IMR-90 (cell line): ENCODE measurements at regions not wholly inside any gene's neighbourhood (a gene's known extent, or its start where the extent isn't known, plus 50 kb on each side); places are given as distances from the start of the nearest gene placed in this dataset.

Source experiments
- ATAC-seq: fragments of 200-7000 bp; cut with Tn5 transposase; 2 replicates; pipeline ENCODE4 v1.9.1; 2020; ENCODE audit warnings: low read depth, mild to moderate bottlenecking, moderate library complexity
- BruUV-seq: library from RNA; stranded (reverse); fragments of 400-500 nt; replicated peaks from 2 replicates; lab custom pipeline; 2021; lab: Mats Ljungman, UMichigan
- CTCF ChIA-PET: fragments of 300-600 bp; formaldehyde crosslinking; extraction: SDS; loops from one replicate; lab custom pipeline; 2021; ENCODE audit warnings: antibody characterized with exemption; lab: Yijun Ruan, JAX
- POLR2A ChIA-PET: fragments of 300-600 bp; sonication (Branson Sonifier 250); formaldehyde crosslinking; loops from one replicate; lab custom pipeline; 2022; ENCODE audit warnings: antibody characterized with exemption; ENCODE audit not compliant: unreplicated experiment; lab: Charles Lee
- DNase-seq: peaks from one replicate; pipeline ENCODE4 v3.0.0; 2013
- H2AFZ ChIP-seq: replicated peaks from 2 replicates; pipeline ENCODE3; 2013; ENCODE audit warnings: low read length, mild to moderate bottlenecking; ENCODE audit not compliant: poor library complexity
- H2AK5ac ChIP-seq: 2 replicates; pipeline ENCODE4 v1.6.1; 2013; ENCODE audit warnings: low read depth, low read length, inconsistent platforms
- H2AK9ac ChIP-seq: replicated peaks from 2 replicates; pipeline ENCODE3; 2013; ENCODE audit warnings: mild to moderate bottlenecking, low read depth, low read length, moderate library complexity; ENCODE audit not compliant: poor library complexity
- H2BK120ac ChIP-seq: 2 replicates; pipeline ENCODE4 v1.6.1; 2013; ENCODE audit warnings: low read depth, low read length, inconsistent platforms
- H2BK15ac ChIP-seq: 3 replicates; pipeline ENCODE4 v1.6.1; 2013; ENCODE audit warnings: low read depth, low read length, inconsistent platforms
- H2BK20ac ChIP-seq: 2 replicates; pipeline ENCODE4 v1.6.1; 2013; ENCODE audit warnings: low read depth, mild to moderate bottlenecking, inconsistent platforms, low read length, moderate library complexity
- H2BK5ac ChIP-seq: 2 replicates; pipeline ENCODE4 v1.6.1; 2013; ENCODE audit warnings: mild to moderate bottlenecking, low read depth, low read length, inconsistent platforms; ENCODE audit not compliant: poor library complexity, severe bottlenecking
- H3K14ac ChIP-seq: replicated peaks from 2 replicates; pipeline ENCODE4 v1.6.1; 2013; ENCODE audit warnings: low read depth, low read length, inconsistent platforms
- H3K18ac ChIP-seq: 2 replicates; pipeline ENCODE4 v1.6.1; 2013; ENCODE audit warnings: low read depth, low read length, control low read depth
- H3K23ac ChIP-seq: 2 replicates; pipeline ENCODE4 v1.6.1; 2013; ENCODE audit warnings: low read depth, low read length, inconsistent platforms
- H3K27ac ChIP-seq: 2 replicates; pipeline ENCODE4 v1.5.1; 2013; ENCODE audit warnings: mild to moderate bottlenecking, control low read depth, low read length; ENCODE audit not compliant: insufficient read depth
- H3K27me3 ChIP-seq: 2 replicates; pipeline ENCODE4 v1.6.1; 2013; ENCODE audit warnings: low read length; ENCODE audit not compliant: control insufficient read depth, insufficient read depth
- H3K36me3 ChIP-seq: 2 replicates; pipeline ENCODE4 v1.6.1; 2013; ENCODE audit warnings: low read length, mixed read lengths; ENCODE audit not compliant: control insufficient read depth, insufficient read depth
- H3K4ac ChIP-seq: 2 replicates; pipeline ENCODE4 v1.6.1; 2013; ENCODE audit warnings: low read depth, low read length, inconsistent platforms
- H3K4me1 ChIP-seq: 2 replicates; pipeline ENCODE4 v1.6.1; 2013; ENCODE audit warnings: low read length, mixed read lengths; ENCODE audit not compliant: control insufficient read depth, insufficient read depth
- H3K4me2 ChIP-seq: 2 replicates; pipeline ENCODE4 v1.6.1; 2013; ENCODE audit warnings: low read depth, mild to moderate bottlenecking, control low read depth, low read length, moderate library complexity
- H3K4me3 ChIP-seq: 2 replicates; pipeline ENCODE4 v1.5.1; 2013; ENCODE audit warnings: low read depth, mild to moderate bottlenecking, control low read depth, low read length, moderate library complexity; ENCODE audit not compliant: insufficient read depth
- H3K56ac ChIP-seq: 2 replicates; pipeline ENCODE4 v1.6.1; 2013; ENCODE audit warnings: low read length, inconsistent platforms; ENCODE audit not compliant: insufficient read depth; ENCODE audit errors: extremely low read depth
- H3K79me1 ChIP-seq, 2 experiments: 2 replicates each; pipeline ENCODE4 v1.6.1; 2013; ENCODE audit warnings: low read length in 2 of 2, inconsistent platforms in 1 of 2, low read depth in 1 of 2
- H3K9ac ChIP-seq: 2 replicates; pipeline ENCODE4 v1.6.1; 2013; ENCODE audit warnings: low read depth, low read length, control low read depth
- H3K9me1 ChIP-seq: 2 replicates; pipeline ENCODE4 v1.6.1; 2013; ENCODE audit warnings: low read length, inconsistent platforms; ENCODE audit not compliant: insufficient read depth
- H3K9me3 ChIP-seq: 2 replicates; pipeline ENCODE4 v1.6.1; 2013; ENCODE audit warnings: low read length; ENCODE audit not compliant: control insufficient read depth, insufficient read depth
- H4K20me1 ChIP-seq: 2 replicates; pipeline ENCODE4 v1.6.1; 2013; ENCODE audit warnings: low read length, inconsistent platforms; ENCODE audit not compliant: insufficient read depth
- H4K5ac ChIP-seq: 2 replicates; pipeline ENCODE4 v1.6.1; 2013; ENCODE audit warnings: mild to moderate bottlenecking, low read depth, low read length, control low read depth
- H4K8ac ChIP-seq, 2 experiments: 2 replicates each; pipeline ENCODE4 v1.6.1; 2013; ENCODE audit warnings: low read depth in 2 of 2, low read length in 2 of 2, control low read depth in 1 of 2, inconsistent platforms in 1 of 2
- H4K91ac ChIP-seq: 2 replicates; pipeline ENCODE4 v1.6.1; 2013; ENCODE audit warnings: low read depth, low read length, inconsistent platforms; ENCODE audit not compliant: insufficient read depth
- BHLHE40 ChIP-seq: fragments of 150-350 bp; IDR thresholded peaks from 2 replicates; pipeline ENCODE4 v1.6.1; 2016; ENCODE audit warnings: mild to moderate bottlenecking, low read depth, low read length
- CEBPB ChIP-seq: IDR thresholded peaks from 2 replicates; pipeline ENCODE4 v1.6.1; 2012; ENCODE audit warnings: low read depth, low read length, improper control_type of control experiment
- FOS ChIP-seq: fragments of 150-350 bp; IDR thresholded peaks from 2 replicates; pipeline ENCODE4 v1.6.1; 2016; ENCODE audit warnings: low read depth, low read length
- MAFK ChIP-seq: IDR thresholded peaks from 2 replicates; pipeline ENCODE4 v1.6.1; 2012; ENCODE audit warnings: low read depth, low read length, improper control_type of control experiment
- MAZ ChIP-seq: IDR thresholded peaks from 2 replicates; pipeline ENCODE4 v1.6.1; 2012; ENCODE audit warnings: low read depth, mild to moderate bottlenecking, low read length, improper control_type of control experiment, moderate library complexity, borderline replicate concordance
- MXI1 ChIP-seq: IDR thresholded peaks from 2 replicates; pipeline ENCODE4 v1.6.1; 2012; ENCODE audit warnings: low read depth, mild to moderate bottlenecking, low read length, moderate library complexity, borderline replicate concordance
- POLR2A ChIP-seq: IDR thresholded peaks from 2 replicates; pipeline ENCODE4 v1.6.1; 2012; ENCODE audit warnings: mild to moderate bottlenecking, low read depth, low read length
- RFX5 ChIP-seq: IDR thresholded peaks from 2 replicates; pipeline ENCODE4 v1.8.0; 2012; ENCODE audit warnings: low read depth, mild to moderate bottlenecking, low read length, moderate library complexity
- SMC3 ChIP-seq: fragments of 150-350 bp; IDR thresholded peaks from 2 replicates; pipeline ENCODE4 v1.6.1; 2016; ENCODE audit warnings: low read depth, mild to moderate bottlenecking, antibody characterized with exemption, low read length, moderate library complexity
- WGBS, 2 experiments: methylation state at CpG; one replicate each; pipeline versions ENCODE4 v1.1.5 to v1.1.7; 2013; ENCODE audit warnings: missing lambda C conversion rate in 2 of 2; ENCODE audit not compliant: insufficient read length in 1 of 2; ENCODE audit errors: extremely low coverage in 2 of 2; 5-methylcytosine and 5-hydroxymethylcytosine counted together
- dilution Hi-C: fragments of 300-500 bp; cut with HindIII; formaldehyde crosslinking; loops from one replicate; pipeline ENCODE4 v1.14.3; 2018; ENCODE audit warnings: low sequenced_read_pairs; ENCODE audit not compliant: unreplicated experiment
- in situ Hi-C: fragments of 300-500 bp; cut with MboI; formaldehyde crosslinking; loops from 3 replicates; pipeline ENCODE4 v1.14.3; 2019; ENCODE audit warnings: low sequenced_read_pairs, inconsistent platforms, mixed read lengths
- intact Hi-C: fragments of 100-400 bp; cut with micrococcal nuclease; formaldehyde crosslinking; loops from 2 replicates; pipeline ENCODE4 v1.10.0; 2022
- TF ChIP-seq, protein P1 (sequence below): fragments of 150-350 bp; IDR thresholded peaks from 2 replicates; pipeline ENCODE4 v1.6.1; 2017; ENCODE audit warnings: mild to moderate bottlenecking, antibody characterized with exemption, low read length, low read depth

DNA sequence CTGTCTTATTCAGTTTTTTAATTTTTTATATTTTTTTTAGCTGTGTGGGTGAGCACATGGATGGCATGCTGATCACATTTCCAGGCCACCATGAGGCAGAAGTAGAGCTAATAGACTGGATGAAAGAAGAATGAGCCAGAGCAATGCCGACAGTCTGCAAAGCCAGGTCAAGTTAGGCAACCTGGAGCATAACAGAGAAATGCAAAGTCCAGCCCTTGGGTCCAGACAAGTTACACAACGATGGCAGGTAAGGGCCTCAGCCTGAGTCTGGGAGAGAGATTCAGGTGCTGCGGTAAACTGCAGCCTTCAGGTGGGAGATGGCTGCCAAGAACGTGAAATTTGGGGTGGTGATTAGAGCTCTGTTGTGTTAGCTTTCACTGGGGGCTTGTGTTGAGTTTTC is 84.0 kb upstream of the CACNA2D3 start:
- Histone ChIP-seq H2BK5ac (no peak overlapping the region), H4K20me1 (no peaks in the 10 kb centered on the region), H3K36me3 (no peaks in the 10 kb centered on the region), H3K56ac (no peak overlapping the region), H2BK120ac (no peak overlapping the region), H2BK15ac (no peak overlapping the region), H4K8ac (no peak overlapping the region), H3K18ac (no peak overlapping the region), H3K4ac (no peak overlapping the region), H3K23ac (no peak overlapping the region), H3K9me1 (no peaks in the 10 kb centered on the region), H3K27me3 (no peaks in the 10 kb centered on the region), H3K9ac (no peak overlapping the region), H3K79me1 (no peaks in the 10 kb centered on the region), H2BK20ac (no peak overlapping the region), H3K4me3 (no peak overlapping the region), H2AK5ac (no peak overlapping the region), H3K4me1 (no peaks in the 10 kb centered on the region), H3K9me3 (peaks cover 13% of the 10 kb centered on the region; the same call in 1 of the 2 replicates), H4K5ac (no peak overlapping the region), H3K14ac (no peak overlapping the region), H4K91ac (no peak overlapping the region), H3K27ac (no peak overlapping the region), H2AFZ (no peak overlapping the region), H2AK9ac (no peak overlapping the region), H3K4me2 (no peak overlapping the region)
- CTCF ChIA-PET: no interaction called here
- TF ChIP-seq MXI1: no peak
- TF ChIP-seq RFX5: no peak
- no peak for TF ChIP-seq FOS
- no peak for TF ChIP-seq MAFK
- TF ChIP-seq, protein P1, sequence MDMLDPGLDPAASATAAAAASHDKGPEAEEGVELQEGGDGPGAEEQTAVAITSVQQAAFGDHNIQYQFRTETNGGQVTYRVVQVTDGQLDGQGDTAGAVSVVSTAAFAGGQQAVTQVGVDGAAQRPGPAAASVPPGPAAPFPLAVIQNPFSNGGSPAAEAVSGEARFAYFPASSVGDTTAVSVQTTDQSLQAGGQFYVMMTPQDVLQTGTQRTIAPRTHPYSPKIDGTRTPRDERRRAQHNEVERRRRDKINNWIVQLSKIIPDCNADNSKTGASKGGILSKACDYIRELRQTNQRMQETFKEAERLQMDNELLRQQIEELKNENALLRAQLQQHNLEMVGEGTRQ: no peak
- no peak for TF ChIP-seq SMC3
- no peak for TF ChIP-seq BHLHE40
- TF ChIP-seq POLR2A: no peak
- no peak for TF ChIP-seq MAZ
- no peak for TF ChIP-seq CEBPB
- BruUV-seq: no TSS peak
- DNase-seq (no peak), ATAC-seq (no peak)
- in situ Hi-C loops: no loop called here
- POLR2A ChIA-PET: no interaction called here
- dilution Hi-C loops: no loop called here
- intact Hi-C loops: no loop called here
- 76% methylated on average over 2 of the region's 4 CpGs; no CpG with 5 or more reads in 1 of the 2 experiments for WGBS, 2 experiments
